Mesendoderm (in vitro differentiated cells): ENCODE measurements at regions not wholly inside any gene's neighbourhood (a gene's known extent, or its start where the extent isn't known, plus 50 kb on each side); places are given as distances from the start of the nearest gene placed in this dataset.

Experiments
- DNase-seq: peaks from one replicate; pipeline ENCODE4 v3.0.0; 2013
- H2AK5ac ChIP-seq: 2 replicates; pipeline ENCODE4 v1.6.1; 2013; ENCODE audit warnings: low read length, inconsistent platforms
- H2BK120ac ChIP-seq: 2 replicates; pipeline ENCODE4 v1.6.1; 2013; ENCODE audit warnings: low read depth, mild to moderate bottlenecking, low read length, moderate library complexity, mixed read lengths
- H2BK15ac ChIP-seq: replicated peaks from 2 replicates; pipeline ENCODE4 v1.6.1; 2013; ENCODE audit warnings: low read depth, mild to moderate bottlenecking, moderate library complexity
- H2BK5ac ChIP-seq: 2 replicates; pipeline ENCODE4 v1.6.1; 2013; ENCODE audit warnings: low read length, inconsistent platforms
- H3K18ac ChIP-seq: 2 replicates; pipeline ENCODE4 v1.6.1; 2013; ENCODE audit warnings: mild to moderate bottlenecking, low read length, mixed read lengths
- H3K23ac ChIP-seq: one replicate; pipeline ENCODE4 v1.6.1; 2013; ENCODE audit warnings: low read length
- H3K27ac ChIP-seq: 2 replicates; pipeline ENCODE4 v1.5.1; 2013; ENCODE audit warnings: low read depth, mild to moderate bottlenecking, inconsistent platforms, low read length, moderate library complexity
- H3K27me3 ChIP-seq: 2 replicates; pipeline ENCODE4 v1.6.1; 2013; ENCODE audit warnings: low read length, control low read depth, mild to moderate bottlenecking, inconsistent platforms; ENCODE audit not compliant: insufficient read depth, poor library complexity
- H3K36me3 ChIP-seq: 2 replicates; pipeline ENCODE4 v1.6.1; 2013; ENCODE audit warnings: low read length, inconsistent platforms; ENCODE audit not compliant: control insufficient read depth, insufficient read depth
- H3K4ac ChIP-seq: one replicate; pipeline ENCODE4 v1.6.1; 2013; ENCODE audit warnings: low read depth, mild to moderate bottlenecking, low read length, moderate library complexity
- H3K4me1 ChIP-seq: 2 replicates; pipeline ENCODE4 v1.6.1; 2013; ENCODE audit warnings: low read depth, low read length, inconsistent platforms; ENCODE audit not compliant: control insufficient read depth
- H3K4me2 ChIP-seq: 2 replicates; pipeline ENCODE4 v1.6.1; 2013; ENCODE audit warnings: low read length
- H3K4me3 ChIP-seq: 2 replicates; pipeline ENCODE4 v1.5.1; 2013; ENCODE audit warnings: mild to moderate bottlenecking, low read length
- H3K56ac ChIP-seq: one replicate; pipeline ENCODE4 v1.6.1; 2013; ENCODE audit warnings: low read length
- H3K79me1 ChIP-seq: 2 replicates; pipeline ENCODE4 v1.6.1; 2013; ENCODE audit warnings: low read length, inconsistent platforms
- H3K79me2 ChIP-seq: 2 replicates; pipeline ENCODE4 v1.6.1; 2013; ENCODE audit warnings: mild to moderate bottlenecking, low read length; ENCODE audit not compliant: control insufficient read depth, insufficient read depth
- H3K9ac ChIP-seq: 2 replicates; pipeline ENCODE4 v1.6.1; 2013; ENCODE audit warnings: low read length, inconsistent platforms
- H4K5ac ChIP-seq: one replicate; pipeline ENCODE4 v1.6.1; 2013; ENCODE audit warnings: low read length
- H4K8ac ChIP-seq: one replicate; pipeline ENCODE4 v1.6.1; 2013; ENCODE audit warnings: low read depth, mild to moderate bottlenecking, control low read depth, low read length, moderate library complexity
- WGBS: extraction: QIAGEN DNeasy Blood & Tissue Kit; methylation state at CpG from one replicate; pipeline ENCODE4 v1.1.7; 2013; ENCODE audit warnings: low lambda C conversion rate, missing lambda C conversion rate; ENCODE audit not compliant: insufficient coverage; ENCODE audit errors: extremely low coverage; 5-methylcytosine and 5-hydroxymethylcytosine counted together

DNA sequence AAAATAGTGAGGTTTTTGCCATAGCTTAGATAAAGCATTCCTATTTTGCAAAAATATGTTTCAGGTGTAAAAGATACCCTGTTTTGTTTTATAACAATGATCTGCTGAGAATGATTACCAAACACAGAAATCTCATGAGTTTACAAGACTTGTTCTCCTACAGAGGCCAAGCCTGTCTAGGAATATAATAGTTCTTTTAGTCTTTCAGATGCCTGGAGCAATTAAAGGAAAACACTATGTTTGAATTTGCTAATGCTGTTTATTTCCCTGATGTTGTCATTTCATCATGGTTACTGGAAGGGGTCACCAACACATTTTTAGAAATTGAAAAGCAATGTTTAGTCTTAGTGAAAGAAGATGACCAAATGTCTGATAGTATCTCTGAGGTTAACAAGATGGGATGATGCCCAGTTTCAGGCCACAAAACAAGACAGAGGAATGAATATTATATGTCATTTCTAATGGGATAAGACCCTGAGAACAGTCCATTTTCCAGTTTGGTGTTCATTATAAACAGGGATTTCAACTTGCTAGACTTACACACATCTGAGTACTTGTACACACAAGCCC, 559.9 kb downstream of the INHBA start:
- Histone ChIP-seq H2BK15ac (no peak overlapping the region), H3K23ac (no peak overlapping the region), H4K8ac (no peak overlapping the region), H3K27ac (no peak overlapping the region), H3K4ac (no peak overlapping the region), H3K79me1 (no peaks in the 10 kb centered on the region), H3K79me2 (no peaks in the 10 kb centered on the region), H2BK5ac (no peak overlapping the region), H3K36me3 (no peaks in the 10 kb centered on the region), H3K9ac (no peak overlapping the region), H3K27me3 (no peaks in the 10 kb centered on the region), H3K4me1 (no peaks in the 10 kb centered on the region), H2BK120ac (no peak overlapping the region), H3K56ac (no peak overlapping the region), H3K4me2 (no peak overlapping the region), H2AK5ac (no peak overlapping the region), H4K5ac (no peak overlapping the region), H3K4me3 (no peak overlapping the region), H3K18ac (no peak overlapping the region)
- no peak for DNase-seq

GRCh38 chr7:41139789-41140188, 563.1 kb downstream of the INHBA start:
- WGBS, result no CpG with 5 or more reads among the region's 5 CpGs
- Histone ChIP-seq H3K27me3 (no peaks in the 10 kb centered on the region), H3K23ac (no peak overlapping the region), H3K18ac (no peak overlapping the region), H3K4ac (no peak overlapping the region), H4K8ac (no peak overlapping the region), H3K4me3 (no peak overlapping the region), H2BK5ac (no peak overlapping the region), H3K9ac (no peak overlapping the region), H2BK15ac (no peak overlapping the region), H3K79me2 (no peaks in the 10 kb centered on the region), H3K27ac (no peak overlapping the region), H3K4me1 (no peaks in the 10 kb centered on the region), H4K5ac (no peak overlapping the region), H3K79me1 (no peaks in the 10 kb centered on the region), H3K56ac (no peak overlapping the region), H3K36me3 (no peaks in the 10 kb centered on the region), H2BK120ac (no peak overlapping the region), H3K4me2 (no peak overlapping the region), H2AK5ac (no peak overlapping the region)
- DNase-seq, result no peak

DNA sequence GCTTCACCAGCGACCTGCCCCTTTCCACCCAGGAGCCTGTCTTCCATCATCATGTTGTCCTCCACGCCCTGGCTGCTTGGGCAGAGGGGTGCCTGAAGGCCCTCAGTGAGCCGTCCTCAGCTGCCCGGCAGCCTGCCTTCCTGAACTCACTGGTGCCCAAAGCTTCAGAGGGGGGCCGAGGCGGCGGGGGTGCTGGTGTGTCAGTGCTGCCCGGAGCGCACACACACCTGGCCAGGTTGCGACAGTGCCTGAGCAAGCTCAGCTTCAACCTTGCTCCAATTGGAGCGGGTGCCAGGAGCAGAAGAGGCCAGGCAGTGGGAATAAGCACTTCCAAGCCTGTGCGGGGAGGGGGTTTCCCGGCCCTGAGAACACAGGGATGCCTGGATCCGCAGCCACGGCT, 566.3 kb downstream of the INHBA start:
- Histone ChIP-seq H2BK120ac (no peak overlapping the region), H3K4ac (no peak overlapping the region), H3K56ac (no peak overlapping the region), H3K36me3 (no peaks in the 10 kb centered on the region), H3K27me3 (no peaks in the 10 kb centered on the region), H3K27ac (no peak overlapping the region), H2BK5ac (no peak overlapping the region), H3K4me2 (no peak overlapping the region), H3K18ac (no peak overlapping the region), H2BK15ac (no peak overlapping the region), H4K5ac (no peak overlapping the region), H3K9ac (no peak overlapping the region), H3K79me1 (no peaks in the 10 kb centered on the region), H3K79me2 (no peaks in the 10 kb centered on the region), H3K4me1 (no peaks in the 10 kb centered on the region), H2AK5ac (no peak overlapping the region), H4K8ac (no peak overlapping the region), H3K23ac (no peak overlapping the region), H3K4me3 (no peak overlapping the region)
- WGBS, result no CpG with 5 or more reads among the region's 15 CpGs
- no peak for DNase-seq

DNA sequence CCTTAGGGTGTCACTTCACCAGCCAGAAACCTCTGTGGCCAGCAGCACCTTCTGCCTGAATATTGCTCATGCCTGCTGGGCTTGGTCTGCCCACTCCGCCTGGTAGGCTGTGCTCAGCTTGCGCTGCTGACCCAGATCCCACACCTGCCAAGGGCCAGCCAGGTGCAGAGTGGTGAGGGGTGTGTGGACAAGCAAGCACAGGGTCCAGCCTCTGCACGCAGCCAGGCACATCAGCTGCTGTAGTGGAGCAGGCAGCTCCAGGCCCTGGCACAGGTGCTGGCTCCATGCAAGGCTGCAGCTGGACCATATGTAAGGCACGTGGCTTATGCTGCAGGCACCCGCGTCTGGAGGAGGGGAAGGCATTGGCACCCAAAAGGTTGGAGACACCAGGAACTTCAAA, 567.4 kb downstream of the INHBA start:
- Histone ChIP-seq H2AK5ac (no peak overlapping the region), H3K56ac (no peak overlapping the region), H3K9ac (no peak overlapping the region), H3K79me2 (no peaks in the 10 kb centered on the region), H3K18ac (no peak overlapping the region), H4K8ac (no peak overlapping the region), H3K27me3 (no peaks in the 10 kb centered on the region), H3K4me1 (no peaks in the 10 kb centered on the region), H2BK5ac (no peak overlapping the region), H3K4me3 (no peak overlapping the region), H2BK120ac (no peak overlapping the region), H3K4ac (no peak overlapping the region), H3K27ac (no peak overlapping the region), H2BK15ac (no peak overlapping the region), H3K36me3 (no peaks in the 10 kb centered on the region), H3K4me2 (no peak overlapping the region), H4K5ac (no peak overlapping the region), H3K79me1 (no peaks in the 10 kb centered on the region), H3K23ac (no peak overlapping the region)
- no CpG with 5 or more reads among the region's 6 CpGs for WGBS
- no peak for DNase-seq

- no peaks in the 10 kb centered on the region for H3K79me2 ChIP-seq
- no peak overlapping the region for H3K4me3 ChIP-seq
- H3K27me3 ChIP-seq, result no peaks in the 10 kb centered on the region
- H3K79me1 ChIP-seq, result no peaks in the 10 kb centered on the region
- H2AK5ac ChIP-seq, result no peak overlapping the region
- no peak overlapping the region for H3K27ac ChIP-seq
- H3K9ac ChIP-seq, result no peak overlapping the region
- no peak overlapping the region for H3K56ac ChIP-seq
- DNase-seq, result peak; percentile 16
- H4K5ac ChIP-seq, result no peak overlapping the region
- no peak overlapping the region for H2BK15ac ChIP-seq
- no CpG with 5 or more reads among the region's 3 CpGs for WGBS
- H3K4ac ChIP-seq, result no peak overlapping the region
- H3K36me3 ChIP-seq, result no peaks in the 10 kb centered on the region
- no peak overlapping the region for H3K18ac ChIP-seq
- H2BK5ac ChIP-seq, result no peak overlapping the region
- no peak overlapping the region for H3K4me2 ChIP-seq
- H4K8ac ChIP-seq, result no peak overlapping the region
- no peak overlapping the region for H2BK120ac ChIP-seq
- H3K4me1 ChIP-seq, result no peaks in the 10 kb centered on the region
- no peak overlapping the region for H3K23ac ChIP-seq
These were observed 568.3 kb downstream of the INHBA start for GRCh38 chr7:41134300-41135255.
